Astrocyte (in vitro differentiated cells and primary cell): ENCODE measurements at regions not wholly inside any gene's neighbourhood (a gene's known extent, or its start where the extent isn't known, plus 50 kb on each side); places are given as distances from the start of the nearest gene placed in this dataset.

Source experiments
- DNase-seq: peaks from one replicate; pipeline ENCODE4 v3.0.0-alpha.2; 2010; ENCODE audit warnings: low read depth
- FAIRE-seq: peaks from 2 replicates; lab custom pipeline; 2011; peaks lifted over from hg19 to GRCh38; lab: Jason Lieb, UNC
- H2AFZ ChIP-seq: 2 replicates; pipeline ENCODE4 v1.6.0; 2012; ENCODE audit warnings: low read depth, low read length, inconsistent platforms
- H3K27ac ChIP-seq: 2 replicates; pipeline ENCODE4 v1.5.1; 2011; ENCODE audit warnings: low read depth, low read length, inconsistent platforms
- H3K27me3 ChIP-seq: 2 replicates; pipeline ENCODE4 v1.6.0; 2011; ENCODE audit warnings: low read length, inconsistent platforms; ENCODE audit not compliant: insufficient read depth
- H3K36me3 ChIP-seq: 2 replicates; pipeline ENCODE4 v1.5.1; 2011; ENCODE audit warnings: low read length, inconsistent platforms; ENCODE audit not compliant: insufficient read depth
- H3K4me1 ChIP-seq: 2 replicates; pipeline ENCODE4 v1.5.1; 2011; ENCODE audit warnings: low read length, inconsistent platforms; ENCODE audit not compliant: insufficient read depth
- H3K4me2 ChIP-seq: 2 replicates; pipeline ENCODE4 v1.6.0; 2012; ENCODE audit warnings: low read length, inconsistent platforms
- H3K4me3 ChIP-seq: 2 replicates; pipeline ENCODE4 v1.5.1; 2011; ENCODE audit warnings: low read depth, mild to moderate bottlenecking, low read length, inconsistent platforms; ENCODE audit not compliant: insufficient read depth
- H3K79me2 ChIP-seq: 2 replicates; pipeline ENCODE4 v1.6.0; 2012; ENCODE audit warnings: mild to moderate bottlenecking, low read length, inconsistent platforms; ENCODE audit not compliant: insufficient read depth
- H3K9ac ChIP-seq: 2 replicates; pipeline ENCODE4 v1.6.0; 2012; ENCODE audit warnings: mild to moderate bottlenecking, low read length, inconsistent platforms
- H3K9me3 ChIP-seq: 2 replicates; pipeline ENCODE4 v1.5.1; 2012; ENCODE audit warnings: low read depth, mild to moderate bottlenecking, low read length, inconsistent platforms; ENCODE audit not compliant: insufficient read depth
- H4K20me1 ChIP-seq: 2 replicates; pipeline ENCODE4 v1.6.0; 2012; ENCODE audit warnings: low read length, inconsistent platforms; ENCODE audit not compliant: insufficient read depth
- H3K27ac Mint-ChIP-seq: one replicate; pipeline ENCODE4 v1.8.0; 2021; ENCODE audit warnings: mild to moderate bottlenecking, mixed read lengths; ENCODE audit not compliant: unreplicated experiment
- H3K27me3 Mint-ChIP-seq: one replicate; pipeline ENCODE4 v1.8.0; 2021; ENCODE audit warnings: low read depth, mixed read lengths; ENCODE audit not compliant: unreplicated experiment
- H3K36me3 Mint-ChIP-seq: one replicate; pipeline ENCODE4 v1.8.0; 2021; ENCODE audit warnings: low read depth, mixed read lengths; ENCODE audit not compliant: unreplicated experiment
- H3K4me1 Mint-ChIP-seq: one replicate; pipeline ENCODE4 v1.8.0; 2021; ENCODE audit warnings: low read depth, mixed read lengths; ENCODE audit not compliant: unreplicated experiment
- H3K4me3 Mint-ChIP-seq: one replicate; pipeline ENCODE4 v1.8.0; 2021; ENCODE audit warnings: mild to moderate bottlenecking, moderate library complexity, mixed read lengths; ENCODE audit not compliant: unreplicated experiment
- H3K9me3 Mint-ChIP-seq: one replicate; pipeline ENCODE4 v1.8.0; 2021; ENCODE audit warnings: mild to moderate bottlenecking, mixed read lengths; ENCODE audit not compliant: unreplicated experiment
- EZH2 ChIP-seq: IDR thresholded peaks from 2 replicates; pipeline ENCODE4 v1.6.1; 2012; ENCODE audit warnings: mild to moderate bottlenecking, low read length, inconsistent platforms; ENCODE audit not compliant: insufficient read depth
- TF ChIP-seq, protein P1 (sequence below): IDR thresholded peaks from 2 replicates; pipeline ENCODE4 v1.5.1; 2011; ENCODE audit warnings: low read depth, mild to moderate bottlenecking, inconsistent platforms, low read length, moderate library complexity; ENCODE audit not compliant: insufficient read depth

DNA sequence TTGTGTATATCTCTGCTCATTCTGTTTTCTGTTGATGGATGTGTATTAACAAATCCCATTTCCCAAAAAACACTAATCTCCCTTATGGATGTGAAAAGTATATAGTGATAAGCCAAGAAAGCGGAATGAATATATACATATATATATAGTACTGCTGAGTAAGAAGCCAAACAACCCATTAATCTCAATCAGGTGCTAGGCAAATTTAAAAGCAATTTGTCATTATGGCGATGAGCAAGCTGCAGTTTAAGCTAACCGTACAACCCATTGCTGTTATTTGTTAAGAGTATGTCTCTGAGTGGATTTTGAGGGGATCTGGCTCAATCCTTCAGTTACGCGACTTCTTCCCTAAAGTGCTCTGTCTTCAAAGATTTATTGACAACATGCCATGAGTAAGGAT, 640.4 kb upstream of the ARRDC3 start:
- Histone ChIP-seq H3K4me2 (no peak overlapping the region), H4K20me1 (no peaks in the 10 kb centered on the region), H3K9ac (no peak overlapping the region), H3K36me3 (no peaks in the 10 kb centered on the region), H3K4me3 (no peak overlapping the region), H3K4me1 (no peaks in the 10 kb centered on the region), H3K79me2 (no peaks in the 10 kb centered on the region), H3K27ac (no peak overlapping the region), H3K27me3 (no peaks in the 10 kb centered on the region), H3K9me3 (no peaks in the 10 kb centered on the region), H2AFZ (no peak overlapping the region)
- Mint-ChIP-seq H3K9me3 (no peaks in the 10 kb centered on the region), H3K27ac (no peak overlapping the region), H3K27me3 (no peaks in the 10 kb centered on the region), H3K36me3 (no peaks in the 10 kb centered on the region), H3K4me1 (no peaks in the 10 kb centered on the region), H3K4me3 (no peak overlapping the region)
- no peak for DNase-seq
- no peak for TF ChIP-seq EZH2
- TF ChIP-seq, protein P1, sequence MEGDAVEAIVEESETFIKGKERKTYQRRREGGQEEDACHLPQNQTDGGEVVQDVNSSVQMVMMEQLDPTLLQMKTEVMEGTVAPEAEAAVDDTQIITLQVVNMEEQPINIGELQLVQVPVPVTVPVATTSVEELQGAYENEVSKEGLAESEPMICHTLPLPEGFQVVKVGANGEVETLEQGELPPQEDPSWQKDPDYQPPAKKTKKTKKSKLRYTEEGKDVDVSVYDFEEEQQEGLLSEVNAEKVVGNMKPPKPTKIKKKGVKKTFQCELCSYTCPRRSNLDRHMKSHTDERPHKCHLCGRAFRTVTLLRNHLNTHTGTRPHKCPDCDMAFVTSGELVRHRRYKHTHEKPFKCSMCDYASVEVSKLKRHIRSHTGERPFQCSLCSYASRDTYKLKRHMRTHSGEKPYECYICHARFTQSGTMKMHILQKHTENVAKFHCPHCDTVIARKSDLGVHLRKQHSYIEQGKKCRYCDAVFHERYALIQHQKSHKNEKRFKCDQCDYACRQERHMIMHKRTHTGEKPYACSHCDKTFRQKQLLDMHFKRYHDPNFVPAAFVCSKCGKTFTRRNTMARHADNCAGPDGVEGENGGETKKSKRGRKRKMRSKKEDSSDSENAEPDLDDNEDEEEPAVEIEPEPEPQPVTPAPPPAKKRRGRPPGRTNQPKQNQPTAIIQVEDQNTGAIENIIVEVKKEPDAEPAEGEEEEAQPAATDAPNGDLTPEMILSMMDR, result no peak
- no peak for FAIRE-seq

DNA sequence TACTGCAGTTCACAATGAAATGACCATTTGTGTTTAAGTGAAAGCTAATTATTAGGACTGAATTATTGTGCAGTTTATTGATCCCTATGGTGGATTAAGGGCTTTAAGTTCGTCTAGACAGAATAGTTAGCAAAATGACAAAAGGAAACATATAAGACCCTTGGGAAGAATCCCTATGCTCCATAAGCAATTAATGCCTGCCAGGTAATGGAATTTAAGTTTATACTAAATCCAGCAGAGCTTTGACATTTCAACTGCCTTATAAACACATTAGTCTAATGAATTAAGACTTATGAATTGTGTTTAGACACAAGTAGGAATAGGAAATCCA, 640.0 kb upstream of the ARRDC3 start:
- H3K36me3 Mint-ChIP-seq, result no peaks in the 10 kb centered on the region
- DNase-seq (no peak), FAIRE-seq (no peak)
- H3K4me1 ChIP-seq, result peaks cover under 1% of the 10 kb centered on the region
- no peaks in the 10 kb centered on the region for H3K36me3 ChIP-seq
- no peak overlapping the region for H2AFZ ChIP-seq
- no peak overlapping the region for H3K4me3 ChIP-seq
- H3K4me3 Mint-ChIP-seq, result no peak overlapping the region
- no peak overlapping the region for H3K4me2 ChIP-seq
- H3K27me3 Mint-ChIP-seq, result no peaks in the 10 kb centered on the region
- H3K79me2 ChIP-seq, result no peaks in the 10 kb centered on the region
- no peak overlapping the region for H3K9ac ChIP-seq
- no peaks in the 10 kb centered on the region for H3K27me3 ChIP-seq
- TF ChIP-seq EZH2, result no peak
- TF ChIP-seq, protein P1, result no peak
- no peaks in the 10 kb centered on the region for H3K9me3 Mint-ChIP-seq
- peaks cover under 1% of the 10 kb centered on the region for H3K4me1 Mint-ChIP-seq
- no peak overlapping the region for H3K27ac ChIP-seq
- no peaks in the 10 kb centered on the region for H4K20me1 ChIP-seq
- no peak overlapping the region for H3K27ac Mint-ChIP-seq
- H3K9me3 ChIP-seq, result no peaks in the 10 kb centered on the region

DNA sequence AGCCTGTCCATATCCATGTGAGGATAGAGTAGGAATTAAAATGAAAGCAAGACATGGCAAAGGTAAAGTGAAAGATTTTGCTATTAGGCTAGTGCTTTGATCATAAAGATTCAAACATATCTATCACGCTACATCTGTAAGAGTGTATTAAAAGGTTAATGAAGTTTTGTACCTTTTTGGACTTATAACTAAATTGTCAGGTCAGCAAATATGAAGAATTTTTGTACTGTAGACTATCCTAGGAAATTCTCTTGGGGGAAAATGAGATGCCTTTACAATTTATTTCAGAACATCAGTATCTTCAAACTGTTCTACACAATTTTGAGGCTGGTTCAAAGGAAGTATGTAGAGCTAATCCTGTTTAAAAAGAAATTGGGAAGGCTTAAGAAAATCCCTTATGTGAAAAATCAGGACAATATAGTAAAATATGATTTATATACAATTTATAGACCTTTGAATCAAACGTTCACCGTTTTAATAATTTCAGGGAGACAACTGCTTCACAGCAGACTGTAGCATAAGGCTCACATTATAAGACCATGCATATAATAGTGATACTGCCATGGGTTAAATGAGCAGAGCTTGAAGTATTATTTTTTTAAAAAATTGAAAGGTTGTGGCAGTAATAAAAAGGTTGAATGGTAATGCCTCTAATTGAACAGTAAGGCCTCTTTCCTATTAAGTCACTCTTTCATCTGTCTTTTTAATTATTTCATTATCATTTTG, 639.5 kb upstream of the ARRDC3 start:
- H3K4me3 Mint-ChIP-seq, result no peak overlapping the region
- Histone ChIP-seq H4K20me1 (no peaks in the 10 kb centered on the region), H3K27me3 (no peaks in the 10 kb centered on the region), H2AFZ (no peak overlapping the region), H3K4me3 (no peak overlapping the region), H3K9ac (no peak overlapping the region), H3K4me1 (peaks cover 5% of the 10 kb centered on the region), H3K36me3 (no peaks in the 10 kb centered on the region), H3K4me2 (no peak overlapping the region), H3K27ac (no peak overlapping the region), H3K9me3 (no peaks in the 10 kb centered on the region), H3K79me2 (no peaks in the 10 kb centered on the region)
- DNase-seq, result no peak
- peaks cover 6% of the 10 kb centered on the region for H3K4me1 Mint-ChIP-seq
- no peak overlapping the region for H3K27ac Mint-ChIP-seq
- H3K36me3 Mint-ChIP-seq, result no peaks in the 10 kb centered on the region
- FAIRE-seq, result no peak
- TF ChIP-seq, protein P1, result no peak
- TF ChIP-seq EZH2, result no peak
- no peaks in the 10 kb centered on the region for H3K27me3 Mint-ChIP-seq
- no peaks in the 10 kb centered on the region for H3K9me3 Mint-ChIP-seq
